ENCODE measurements at regions not wholly inside any gene's neighbourhood (a gene's known extent, or its start where the extent isn't known, plus 50 kb on each side); places are given as distances from the start of the nearest gene placed in this dataset.

DNA sequence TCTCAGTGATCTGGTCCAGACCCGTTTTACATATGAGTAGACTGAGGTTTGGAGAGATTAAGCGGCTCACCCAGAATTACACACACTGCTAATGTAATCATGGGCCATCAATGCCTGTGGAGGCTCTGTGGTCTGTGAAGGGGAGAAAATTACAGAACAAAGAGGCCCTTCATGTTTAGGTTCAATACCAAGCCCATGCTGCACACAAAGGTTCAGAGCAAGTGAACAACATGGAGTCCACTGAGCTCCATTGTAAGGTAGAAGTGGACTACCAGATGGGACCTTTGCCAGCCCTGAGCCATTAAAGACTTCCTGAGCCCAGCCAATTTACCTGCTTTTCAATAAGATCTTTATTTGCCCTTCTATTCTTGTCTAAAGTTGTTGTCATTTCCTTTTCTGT, 109.8 kb downstream of the LUZP4 start:
- Histone ChIP-seq H3K79me2 (ENCODE audit: low read length) (no peaks in the 10 kb centered on the region), H3K4me3 (ENCODE audit: low read length) (no peak overlapping the region), H3K9me3 (ENCODE audit: low read length) (no peaks in the 10 kb centered on the region), H2AFZ (ENCODE audit: low read length) (no peak overlapping the region), H3K4me2 (ENCODE audit: low read length) (no peak overlapping the region), H3K27me3 (ENCODE audit: low read length) (no peaks in the 10 kb centered on the region), H4K20me1 (ENCODE audit: low read length) (no peaks in the 10 kb centered on the region), H3F3A (ENCODE audit: low read length, unreplicated experiment) (peaks cover 5% of the 10 kb centered on the region), H3K9me2 (replicated peaks; ENCODE audit: low read length) (no peaks in the 10 kb centered on the region), H3K36me3 (ENCODE audit: low read depth, low read length) (no peaks in the 10 kb centered on the region), H3K9ac (ENCODE audit: low read length) (no peak overlapping the region), H3K4me1 (ENCODE audit: insufficient read depth, low read length) (peaks cover 7% of the 10 kb centered on the region; the same call in 1 of the 2 replicates), H3K27ac (ENCODE audit: low read length) (no peak overlapping the region)
- BruUV-seq (replicated peaks) = no TSS peak
- intact Hi-C loops (cut with micrococcal nuclease) = no loop called here
- peak; percentile 6 for DNase-seq
- POLR2A ChIA-PET (ENCODE audit: unreplicated experiment) = no interaction called here
- TF ChIP-seq EZH2 (IDR thresholded peaks at IDR 0.05; ENCODE audit: low read length, unreplicated experiment) (no peak), EZH2phosphoT487 (IDR thresholded peaks at IDR 0.05; ENCODE audit: borderline replicate concordance, low read length) (no peak)
- TF ChIP-seq, protein P1, sequence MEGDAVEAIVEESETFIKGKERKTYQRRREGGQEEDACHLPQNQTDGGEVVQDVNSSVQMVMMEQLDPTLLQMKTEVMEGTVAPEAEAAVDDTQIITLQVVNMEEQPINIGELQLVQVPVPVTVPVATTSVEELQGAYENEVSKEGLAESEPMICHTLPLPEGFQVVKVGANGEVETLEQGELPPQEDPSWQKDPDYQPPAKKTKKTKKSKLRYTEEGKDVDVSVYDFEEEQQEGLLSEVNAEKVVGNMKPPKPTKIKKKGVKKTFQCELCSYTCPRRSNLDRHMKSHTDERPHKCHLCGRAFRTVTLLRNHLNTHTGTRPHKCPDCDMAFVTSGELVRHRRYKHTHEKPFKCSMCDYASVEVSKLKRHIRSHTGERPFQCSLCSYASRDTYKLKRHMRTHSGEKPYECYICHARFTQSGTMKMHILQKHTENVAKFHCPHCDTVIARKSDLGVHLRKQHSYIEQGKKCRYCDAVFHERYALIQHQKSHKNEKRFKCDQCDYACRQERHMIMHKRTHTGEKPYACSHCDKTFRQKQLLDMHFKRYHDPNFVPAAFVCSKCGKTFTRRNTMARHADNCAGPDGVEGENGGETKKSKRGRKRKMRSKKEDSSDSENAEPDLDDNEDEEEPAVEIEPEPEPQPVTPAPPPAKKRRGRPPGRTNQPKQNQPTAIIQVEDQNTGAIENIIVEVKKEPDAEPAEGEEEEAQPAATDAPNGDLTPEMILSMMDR (conservative IDR thresholded peaks at IDR 0.05; ENCODE audit: low read depth, low read length) = no peak
- CTCF ChIA-PET = no interaction called here
- ATAC-seq = no peak; the same call in 1 of the 2 replicates

DNA sequence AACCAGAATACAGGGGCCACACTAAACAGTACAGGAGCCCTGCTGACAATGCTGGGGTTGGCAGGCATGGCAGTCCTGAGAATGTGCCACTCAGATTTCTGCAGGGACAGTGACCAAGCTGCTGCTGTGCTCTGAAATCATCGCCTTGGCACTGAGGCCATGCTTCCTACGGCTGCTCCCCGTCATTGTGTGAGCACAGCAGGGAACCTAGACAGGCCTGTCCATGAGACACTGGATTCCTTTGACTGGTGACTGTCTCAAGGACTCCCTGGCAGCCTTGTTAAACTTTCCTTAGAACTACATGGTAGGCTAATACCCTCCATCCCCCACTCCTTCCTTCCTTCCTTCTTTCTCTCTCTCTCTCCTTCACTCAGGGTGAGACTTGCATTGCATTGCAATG, 111.4 kb downstream of the LUZP4 start:
- Histone ChIP-seq H4K20me1 (ENCODE audit: low read length) (no peaks in the 10 kb centered on the region), H3K36me3 (ENCODE audit: low read depth, low read length) (no peaks in the 10 kb centered on the region), H3K4me1 (ENCODE audit: insufficient read depth, low read length) (peaks cover 7% of the 10 kb centered on the region; the same call in 1 of the 2 replicates), H3K9ac (ENCODE audit: low read length) (no peak overlapping the region), H3K9me3 (ENCODE audit: low read length) (no peaks in the 10 kb centered on the region), H3K27me3 (ENCODE audit: low read length) (no peaks in the 10 kb centered on the region), H2AFZ (ENCODE audit: low read length) (no peak overlapping the region), H3F3A (ENCODE audit: low read length, unreplicated experiment) (peaks cover 5% of the 10 kb centered on the region), H3K4me3 (ENCODE audit: low read length) (no peak overlapping the region), H3K79me2 (ENCODE audit: low read length) (no peaks in the 10 kb centered on the region), H3K4me2 (ENCODE audit: low read length) (no peak overlapping the region), H3K9me2 (replicated peaks; ENCODE audit: low read length) (no peaks in the 10 kb centered on the region), H3K27ac (ENCODE audit: low read length) (no peak overlapping the region)
- intact Hi-C loops (cut with micrococcal nuclease) = no loop called here
- TF ChIP-seq, protein P1 (conservative IDR thresholded peaks at IDR 0.05; ENCODE audit: low read depth, low read length) = no peak
- TF ChIP-seq EZH2 (IDR thresholded peaks at IDR 0.05; ENCODE audit: low read length, unreplicated experiment) (no peak), EZH2phosphoT487 (IDR thresholded peaks at IDR 0.05; ENCODE audit: borderline replicate concordance, low read length) (no peak)
- ATAC-seq (no peak), DNase-seq (no peak)
- ChIA-PET CTCF (no interaction called here), POLR2A (ENCODE audit: unreplicated experiment) (no interaction called here)
- BruUV-seq (replicated peaks) = no TSS peak

DNA sequence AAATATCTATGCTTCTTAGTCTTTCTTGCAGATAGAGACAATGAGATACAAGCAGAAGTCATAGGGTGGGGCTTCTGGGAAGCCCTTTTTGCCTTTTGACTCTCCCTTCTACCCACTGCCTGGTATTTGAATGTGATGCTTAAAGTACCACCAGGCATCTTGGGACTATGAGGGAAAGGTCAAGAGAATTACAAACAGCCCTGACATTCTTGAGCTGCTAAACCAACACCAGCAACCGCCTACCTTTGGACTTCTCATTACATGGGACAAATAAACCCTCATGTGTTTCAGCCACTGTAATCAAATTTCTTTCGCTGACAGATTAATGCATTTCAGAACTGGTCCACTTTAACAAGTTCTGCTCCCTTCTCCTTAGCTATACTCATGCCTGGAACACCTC, 112.8 kb downstream of the LUZP4 start:
- no peak overlapping the region for H3K9ac ChIP-seq (ENCODE audit: low read length)
- CTCF ChIA-PET = no interaction called here
- no peak for DNase-seq
- no peak overlapping the region for H2AFZ ChIP-seq (ENCODE audit: low read length)
- peaks cover 7% of the 10 kb centered on the region; the same call in 1 of the 2 replicates for H3K4me1 ChIP-seq (ENCODE audit: insufficient read depth, low read length)
- no peak overlapping the region for H3K4me3 ChIP-seq (ENCODE audit: low read length)
- no peaks in the 10 kb centered on the region for H3K9me2 ChIP-seq (replicated peaks; ENCODE audit: low read length)
- H4K20me1 ChIP-seq (ENCODE audit: low read length) = no peaks in the 10 kb centered on the region
- BruUV-seq (replicated peaks) = no TSS peak
- H3K27me3 ChIP-seq (ENCODE audit: low read length) = no peaks in the 10 kb centered on the region
- no peak overlapping the region for H3K27ac ChIP-seq (ENCODE audit: low read length)
- intact Hi-C loops (cut with micrococcal nuclease) = no loop called here
- H3K9me3 ChIP-seq (ENCODE audit: low read length) = no peaks in the 10 kb centered on the region
- POLR2A ChIA-PET (ENCODE audit: unreplicated experiment) = no interaction called here
- TF ChIP-seq, protein P1 (conservative IDR thresholded peaks at IDR 0.05; ENCODE audit: low read depth, low read length) = no peak
- TF ChIP-seq EZH2 (IDR thresholded peaks at IDR 0.05; ENCODE audit: low read length, unreplicated experiment) (no peak), EZH2phosphoT487 (IDR thresholded peaks at IDR 0.05; ENCODE audit: borderline replicate concordance, low read length) (no peak)
- H3K36me3 ChIP-seq (ENCODE audit: low read depth, low read length) = no peaks in the 10 kb centered on the region
- peaks cover 5% of the 10 kb centered on the region for H3F3A ChIP-seq (ENCODE audit: low read length, unreplicated experiment)
- no peak for ATAC-seq
- H3K79me2 ChIP-seq (ENCODE audit: low read length) = no peaks in the 10 kb centered on the region
- no peak overlapping the region for H3K4me2 ChIP-seq (ENCODE audit: low read length)

Data from PC-3 (cell line).